Stimulated activated CD4-positive, alpha-beta T cell treated with anti-CD3 and anti-CD28 coated beads, TNF-alpha, amount 100 ng/mL, for 24 hours (primary cell): ENCODE measurements at regions not wholly inside any gene's neighbourhood (a gene's known extent, or its start where the extent isn't known, plus 50 kb on each side); places are given as distances from the start of the nearest gene placed in this dataset.

Source experiments
- DNase-seq, 3 experiments: peaks; one replicate each; pipeline ENCODE4 v3.0.0-alpha.2; 2020; ENCODE audit warnings: low read depth in 3 of 3

- no peak for DNase-seq
These were observed 235.8 kb upstream of the NLRP1 start for GRCh38 chr17:5819921-5820685.

DNA sequence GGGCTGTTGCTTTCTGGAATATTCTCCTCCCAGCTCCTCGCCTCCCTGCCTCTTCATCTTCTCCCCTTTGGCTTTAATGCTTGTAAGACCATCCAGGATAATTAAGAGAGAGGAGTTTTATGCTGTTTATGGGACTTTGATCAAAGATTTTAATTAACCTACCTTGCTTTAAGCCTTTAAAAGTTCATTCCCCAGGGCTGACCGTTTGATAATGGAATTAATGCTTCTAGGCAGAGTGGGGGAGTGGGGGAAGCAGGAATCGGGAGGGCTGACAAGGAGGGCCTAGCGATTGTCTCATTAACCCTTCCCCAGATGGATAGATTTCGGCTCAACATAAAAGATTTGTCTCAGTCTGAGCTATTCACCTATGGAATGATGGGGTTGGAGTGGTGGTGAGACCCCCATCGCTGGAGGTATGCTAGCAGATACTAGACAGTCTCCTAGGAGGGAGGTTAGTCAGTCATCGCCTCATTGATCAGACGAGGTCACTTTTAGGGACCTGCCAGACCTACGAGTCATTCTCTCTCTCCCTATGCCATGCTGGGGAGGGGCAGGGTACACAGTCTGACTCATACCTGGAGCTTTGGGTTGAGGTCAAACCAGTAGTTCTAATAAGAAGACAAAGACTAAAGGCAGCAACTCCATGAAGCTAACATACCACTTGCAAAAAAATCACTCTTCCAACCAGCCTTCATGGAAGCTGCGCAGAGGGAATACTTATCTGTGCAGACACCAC, 236.6 kb upstream of the NLRP1 start:
- no peak for DNase-seq

DNA sequence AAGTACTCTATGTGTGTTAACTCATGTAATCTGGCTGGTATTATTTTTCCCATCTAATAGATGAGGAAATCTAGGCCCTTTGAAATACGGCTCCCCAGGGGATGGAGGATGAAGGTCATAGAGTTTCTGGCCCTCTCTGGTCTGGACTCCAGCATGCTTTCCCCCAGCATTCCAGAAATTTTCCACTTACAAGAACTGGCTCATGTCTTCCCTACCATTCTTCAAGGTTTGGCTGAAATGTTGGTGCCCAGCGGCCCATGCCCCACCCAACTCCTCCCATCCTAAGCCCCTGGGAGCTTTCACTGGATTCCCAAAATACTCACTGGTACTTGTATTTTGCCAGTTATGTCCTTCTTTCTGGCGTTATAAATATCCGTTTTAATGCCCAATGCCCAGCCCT, 237.5 kb upstream of the NLRP1 start:
- DNase-seq = no peak

DNA sequence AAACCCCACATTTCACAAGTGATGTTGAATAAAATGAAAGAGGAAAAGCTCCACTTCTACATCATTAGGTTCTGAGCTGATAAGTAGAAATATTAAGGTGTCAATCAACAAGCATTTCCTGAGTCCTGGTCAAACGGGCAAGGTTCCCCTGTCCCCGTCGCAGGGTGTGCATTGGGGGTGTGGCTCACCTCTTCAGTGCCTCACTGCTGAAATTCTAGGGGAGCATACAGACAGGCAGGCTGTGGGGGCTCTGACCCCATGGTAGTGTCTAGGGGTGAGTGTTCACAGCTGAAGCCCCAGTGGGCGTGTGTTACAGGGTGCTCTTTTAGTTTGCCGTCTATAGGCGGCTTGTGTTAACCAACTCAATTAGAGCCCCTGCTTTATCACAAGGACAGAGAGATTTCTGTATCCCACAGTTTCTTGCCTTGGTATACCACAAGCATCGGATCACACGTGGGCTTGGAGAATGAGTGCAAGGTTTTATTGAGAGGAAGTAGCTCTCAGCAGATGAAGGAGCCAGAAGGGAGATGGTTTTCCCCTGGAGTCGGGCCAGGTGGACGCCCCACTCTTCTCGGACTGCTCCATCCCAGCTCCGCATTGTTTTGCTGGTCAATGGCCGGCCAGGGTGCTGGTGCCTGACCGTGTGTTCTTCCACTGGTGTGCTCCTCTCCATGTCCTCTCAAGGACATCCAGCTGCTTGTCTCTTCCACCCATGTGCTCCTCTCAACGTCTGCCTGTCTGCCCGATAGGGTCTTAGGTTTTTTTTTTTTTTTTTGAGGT, 238.2 kb upstream of the NLRP1 start:
- no peak for DNase-seq

DNA sequence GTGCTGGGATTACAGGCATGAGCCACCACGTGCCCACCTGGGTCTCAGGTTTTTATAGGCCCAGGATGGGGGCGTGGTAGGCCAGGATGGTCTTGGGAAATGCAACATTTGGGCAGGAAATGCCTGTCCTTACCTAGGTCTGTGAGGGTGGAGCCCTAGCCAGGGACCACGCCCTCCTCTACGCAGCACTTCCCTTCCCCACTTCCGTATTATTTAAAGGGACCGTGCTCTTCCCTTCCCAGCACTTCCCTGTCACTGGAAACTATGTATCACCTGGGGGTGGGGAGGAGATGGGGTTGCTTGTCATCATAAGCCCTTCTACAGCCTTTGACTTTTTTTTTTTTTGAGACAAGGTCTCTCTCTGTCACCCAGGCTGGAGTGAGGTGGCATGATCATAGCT, 238.9 kb upstream of the NLRP1 start:
- no peak for DNase-seq

- DNase-seq = no peak
These were observed 241.5 kb upstream of the NLRP1 start for GRCh38 chr17:5825717-5826330.

GRCh38 chr17:5826384-5826783, 242.1 kb upstream of the NLRP1 start:
- DNase-seq = no peak

DNA sequence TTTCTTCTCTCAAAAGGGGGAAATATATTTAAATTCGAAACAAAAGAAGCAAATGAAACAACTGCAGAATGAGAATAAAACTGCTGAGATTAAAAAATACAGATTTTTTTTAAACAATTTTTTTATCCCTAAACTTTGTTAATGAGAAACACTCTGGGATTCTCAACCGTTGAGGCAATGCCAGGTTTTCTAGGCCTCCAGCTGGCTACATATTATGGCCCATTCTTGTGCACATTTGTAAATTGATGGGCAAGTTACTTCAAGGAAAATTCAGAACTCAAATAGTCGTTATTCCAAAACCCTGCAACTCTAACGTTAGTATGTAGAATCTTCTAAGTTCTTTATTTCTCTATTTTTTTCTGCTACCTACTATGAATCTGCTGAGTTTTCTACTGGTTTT, 239.3 kb upstream of the WSCD1 start:
- no peak for DNase-seq

DNA sequence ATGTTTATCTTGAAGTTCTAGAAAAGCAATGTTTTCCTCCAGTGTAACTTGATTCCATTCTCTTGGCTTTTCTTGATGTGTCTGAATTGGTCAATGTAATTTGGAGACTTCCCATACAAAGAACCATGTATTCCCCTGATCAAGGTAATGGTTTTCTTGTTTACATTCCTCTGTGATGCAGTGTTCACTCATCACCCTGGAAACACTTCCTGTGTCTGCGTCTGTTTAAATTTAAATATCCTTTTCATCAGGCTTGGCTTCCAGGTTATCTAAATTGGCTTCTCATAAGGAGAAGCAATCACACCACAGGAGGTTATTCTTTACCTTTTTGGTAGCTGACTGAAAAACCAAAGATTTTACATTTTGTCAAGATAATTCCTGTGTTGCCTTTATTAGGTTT, 237.3 kb upstream of the WSCD1 start:
- no peak for DNase-seq

- no peak for DNase-seq
These were observed 233.1 kb upstream of the WSCD1 start for GRCh38 chr17:5837055-5837491.

DNA sequence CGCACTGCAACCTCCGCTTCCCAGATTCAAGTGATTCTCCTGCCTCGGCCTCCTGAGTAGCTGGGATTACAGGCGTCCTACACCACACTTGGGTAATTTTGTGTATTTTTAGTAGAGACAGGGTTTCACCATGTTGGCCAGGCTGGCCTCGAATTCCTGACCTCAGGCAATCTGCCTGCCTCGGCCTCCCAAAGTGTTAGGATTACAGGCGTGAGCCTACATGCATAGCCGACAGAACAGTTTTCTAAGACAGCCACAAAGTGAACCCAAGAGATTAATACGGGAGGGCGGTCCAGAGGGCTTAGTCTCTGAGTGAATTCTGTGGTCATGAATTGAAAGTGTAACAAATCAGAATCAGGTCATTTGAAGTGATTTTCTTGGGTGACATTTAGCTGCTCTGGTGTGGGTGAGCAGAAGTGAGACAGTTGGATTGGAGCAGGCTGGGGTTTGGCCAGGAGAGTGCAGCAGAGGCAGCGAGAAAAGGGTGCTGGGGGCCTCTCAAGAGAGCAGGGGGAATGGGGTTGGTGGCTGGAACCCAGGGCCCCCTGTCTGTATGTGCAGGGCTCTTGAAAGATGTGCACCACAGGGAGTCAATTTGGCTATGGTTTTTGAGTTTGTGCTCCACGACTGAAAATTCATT, 231.4 kb upstream of the WSCD1 start:
- DNase-seq = no peak

GRCh38 chr17:5840811-5841446, 229.2 kb upstream of the WSCD1 start:
- no peak for DNase-seq

DNA sequence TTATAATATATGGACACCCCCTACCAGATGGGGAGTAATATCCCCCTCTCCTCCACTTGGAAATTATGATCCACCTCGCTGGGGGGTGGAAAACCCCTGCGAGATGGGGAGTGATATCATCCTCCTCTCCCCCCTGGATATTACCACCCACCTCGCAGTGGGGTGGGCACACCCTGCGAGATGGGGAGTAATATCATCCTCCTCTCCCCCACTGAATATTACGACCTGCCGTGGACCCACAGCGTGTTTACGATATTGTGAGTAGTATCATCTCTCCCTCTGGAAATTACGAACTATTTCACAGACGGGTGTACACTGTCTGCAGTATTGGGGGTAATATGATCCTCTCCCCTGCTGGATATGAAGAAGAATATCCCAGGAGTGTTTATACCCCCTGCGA, 228.3 kb upstream of the WSCD1 start:
- DNase-seq = no peak

DNA sequence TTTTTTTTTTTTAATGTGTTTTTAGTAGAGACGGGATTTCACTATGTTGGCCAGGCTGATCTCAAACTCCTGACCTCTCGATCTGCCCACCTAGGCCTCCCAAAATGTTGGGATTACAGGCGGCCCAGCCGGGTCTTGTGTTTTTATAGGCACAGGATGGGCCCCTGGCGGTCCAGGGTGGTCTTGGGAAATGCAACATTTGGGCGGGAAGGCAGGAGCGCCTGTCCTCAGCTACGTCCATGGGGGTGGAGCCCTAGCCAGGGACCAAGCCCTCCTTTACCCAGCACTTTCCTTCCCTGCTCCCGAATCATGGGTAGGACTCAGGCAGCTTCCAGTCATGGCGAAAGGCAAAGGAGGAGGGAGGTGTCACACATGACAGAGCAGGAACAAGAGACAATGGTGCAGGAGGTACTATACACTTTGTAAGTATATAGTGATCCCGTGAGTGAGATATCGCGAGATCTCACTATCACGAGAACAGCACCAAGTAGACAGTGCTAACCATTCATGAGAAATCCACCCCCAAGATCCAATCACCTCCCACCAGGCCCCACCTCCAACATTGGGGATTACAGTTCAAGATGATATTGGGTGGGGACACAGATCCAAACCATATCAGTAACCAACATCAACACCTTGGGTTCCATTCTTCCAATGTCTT, 226.7 kb upstream of the WSCD1 start:
- no peak for DNase-seq

GRCh38 chr17:5846001-5846400, 224.2 kb upstream of the WSCD1 start:
- DNase-seq = no peak

DNA sequence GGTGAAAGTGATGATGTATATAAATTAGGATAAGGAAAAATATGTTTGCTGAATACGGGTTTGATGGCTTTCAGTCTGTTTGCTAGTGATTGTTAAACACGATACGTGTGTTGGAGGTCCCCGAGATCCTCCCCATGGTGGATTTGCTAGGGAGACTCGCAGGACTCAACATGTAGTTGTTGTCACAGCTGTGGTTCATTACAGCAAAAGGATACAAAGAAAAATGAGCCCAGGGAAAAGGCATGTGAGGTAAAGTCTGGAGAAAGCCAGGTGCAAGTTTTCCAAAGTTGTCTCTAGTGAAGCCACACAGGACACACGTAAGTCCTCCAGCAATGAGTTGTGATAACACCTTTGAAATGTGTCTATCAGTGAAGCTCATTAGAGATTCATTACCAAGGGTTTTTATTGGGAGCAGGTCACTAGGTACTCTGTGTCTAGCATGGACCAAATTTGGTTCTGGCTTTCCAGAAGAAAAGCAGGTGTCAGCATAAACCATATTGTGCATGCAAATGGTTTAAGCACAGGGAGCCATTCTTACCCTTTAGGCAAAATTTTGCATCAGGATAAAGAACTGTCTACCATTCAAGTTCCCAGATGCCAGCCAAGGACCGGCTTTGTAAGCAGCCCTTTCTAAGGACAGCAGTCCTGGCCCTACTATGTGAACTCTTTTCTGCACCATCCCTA, 215.2 kb upstream of the WSCD1 start:
- no peak for DNase-seq

DNA sequence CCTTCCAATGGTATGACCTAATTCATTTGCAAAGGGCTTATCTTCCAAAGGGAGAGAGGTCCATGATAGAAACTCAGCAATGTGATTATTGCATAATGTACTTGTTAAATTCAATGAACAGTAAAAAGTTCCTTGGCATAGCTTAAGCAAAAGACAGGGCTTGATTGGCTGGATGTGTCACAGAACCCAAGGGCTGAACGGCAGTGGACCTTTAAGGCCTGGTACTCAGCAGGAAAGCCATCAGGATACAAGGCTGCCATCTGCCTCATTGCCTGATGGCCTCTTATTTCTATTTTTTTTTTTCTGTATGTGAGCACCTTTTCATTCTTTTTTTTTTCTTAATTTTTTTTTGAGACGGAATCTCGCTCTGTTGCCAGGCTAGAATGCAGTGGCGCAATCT, 208.9 kb upstream of the WSCD1 start:
- no peak for DNase-seq

DNA sequence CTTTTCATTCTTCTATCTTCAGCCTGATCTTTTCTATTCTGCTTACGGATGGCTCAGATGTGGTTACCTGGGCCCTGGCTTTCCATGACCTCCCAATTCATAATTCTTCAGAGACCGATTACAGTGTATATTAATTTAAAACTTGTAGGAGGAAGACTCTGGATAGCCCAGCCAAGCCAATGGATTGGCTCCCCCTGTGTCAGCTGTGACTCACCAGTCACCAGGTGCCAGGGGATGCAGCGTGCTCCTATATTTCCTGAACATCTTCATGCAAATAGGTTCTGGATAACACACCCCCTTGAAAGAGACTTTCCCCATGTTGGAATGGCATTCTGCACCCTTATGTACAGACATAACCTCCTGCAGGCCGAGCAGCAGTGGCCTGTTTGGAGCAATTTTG, 208.3 kb upstream of the WSCD1 start:
- no peak for DNase-seq

- no peak for DNase-seq
These were observed 207.8 kb upstream of the WSCD1 start for GRCh38 chr17:5862395-5862794.
